Keratinocyte (primary cell): ENCODE measurements at regions not wholly inside any gene's neighbourhood (a gene's known extent, or its start where the extent isn't known, plus 50 kb on each side); places are given as distances from the start of the nearest gene placed in this dataset.

Experiments
- DNase-seq: peaks from one replicate; pipeline ENCODE4 v3.0.0-alpha.2; 2011; ENCODE audit warnings: low read depth, missing footprints, low spot score
- FAIRE-seq: peaks from 2 replicates; lab custom pipeline; 2011; peaks lifted over from hg19 to GRCh38; lab: Jason Lieb, UNC
- H2AFZ ChIP-seq: 2 replicates; pipeline ENCODE4 v1.6.0; 2012; ENCODE audit warnings: low read length, control low read depth, inconsistent platforms; ENCODE audit not compliant: control insufficient read depth
- H3K27ac ChIP-seq: 2 replicates; pipeline ENCODE4 v1.5.1; 2011; ENCODE audit warnings: low read length; ENCODE audit not compliant: control insufficient read depth, insufficient read depth
- H3K27me3 ChIP-seq: 3 replicates; pipeline ENCODE4 v1.6.0; 2011; ENCODE audit warnings: low read length; ENCODE audit not compliant: control insufficient read depth, insufficient read depth; ENCODE audit errors: extremely low read depth
- H3K36me3 ChIP-seq, 2 experiments: 2 replicates in 1 of 2; 3 replicates in 1 of 2; pipeline ENCODE4 v1.5.1; 2011; ENCODE audit warnings: low read length in 2 of 2, mild to moderate bottlenecking in 1 of 2; ENCODE audit not compliant: control insufficient read depth in 2 of 2, insufficient read depth in 2 of 2; ENCODE audit errors: extremely low read depth in 1 of 2
- H3K4me1 ChIP-seq: 3 replicates; pipeline ENCODE4 v1.5.1; 2011; ENCODE audit warnings: low read length; ENCODE audit not compliant: control insufficient read depth, insufficient read depth; ENCODE audit errors: extremely low read depth
- H3K4me2 ChIP-seq: 3 replicates; pipeline ENCODE4 v1.6.0; 2011; ENCODE audit warnings: low read depth, low read length; ENCODE audit not compliant: control insufficient read depth, insufficient read depth; ENCODE audit errors: extremely low read depth
- H3K4me3 ChIP-seq, 3 experiments: fragments of 200-600 bp in 1 of 3; sonication (generic) in 1 of 3; 2 replicates in 2 of 3; 3 replicates in 1 of 3; pipeline ENCODE4 v1.5.1; 2011 to 2016; ENCODE audit warnings: low read length in 3 of 3, mild to moderate bottlenecking in 3 of 3, control low read depth in 2 of 3, inconsistent platforms in 1 of 3, low read depth in 1 of 3, mixed read lengths in 1 of 3, mixed run types in 1 of 3, moderate library complexity in 1 of 3; ENCODE audit not compliant: control insufficient read depth in 2 of 3, insufficient read depth in 2 of 3; ENCODE audit errors: extremely low read depth in 1 of 3
- H3K79me2 ChIP-seq: 2 replicates; pipeline ENCODE4 v1.6.0; 2012; ENCODE audit warnings: low read length; ENCODE audit not compliant: control insufficient read depth, insufficient read depth
- H3K9ac ChIP-seq: 3 replicates; pipeline ENCODE4 v1.6.0; 2011; ENCODE audit warnings: low read length; ENCODE audit not compliant: control insufficient read depth, insufficient read depth; ENCODE audit errors: extremely low read depth
- H3K9me1 ChIP-seq: 3 replicates; pipeline ENCODE4 v1.6.0; 2011; ENCODE audit warnings: low read length; ENCODE audit not compliant: control insufficient read depth, insufficient read depth; ENCODE audit errors: extremely low read depth
- H3K9me3 ChIP-seq: 2 replicates; pipeline ENCODE4 v1.5.1; 2012; ENCODE audit warnings: low read depth, low read length; ENCODE audit not compliant: control insufficient read depth
- H4K20me1 ChIP-seq: 3 replicates; pipeline ENCODE4 v1.6.0; 2011; ENCODE audit warnings: low read length; ENCODE audit not compliant: control insufficient read depth, insufficient read depth; ENCODE audit errors: extremely low read depth
- CTCF ChIP-seq, 3 experiments: IDR thresholded peaks in 1 of 3; conservative IDR thresholded peaks in 1 of 3; optimal IDR thresholded peaks in 1 of 3; 2 replicates in 2 of 3; 3 replicates in 1 of 3; pipeline versions ENCODE3 to v1.5.1; 2011; ENCODE audit warnings: low read length in 3 of 3, mild to moderate bottlenecking in 3 of 3, moderate library complexity in 2 of 3, control low read depth in 1 of 3, inconsistent platforms in 1 of 3; ENCODE audit not compliant: insufficient read depth in 2 of 3; ENCODE audit errors: extremely low read depth in 1 of 3
- EZH2 ChIP-seq: IDR thresholded peaks from one replicate; pipeline ENCODE4 v1.6.1; 2012; ENCODE audit warnings: inconsistent platforms, mild to moderate bottlenecking, low read length, moderate library complexity
- dilution Hi-C: fragments of 300-500 bp; cut with MboI; formaldehyde crosslinking; loops from one replicate; pipeline ENCODE4 v1.7.0; 2020; ENCODE audit warnings: low sequenced_read_pairs; ENCODE audit not compliant: extremely low pct_ligation_motif_present

GRCh38 chr21:43348801-43349261, 78.1 kb downstream of the SIK1 start:
- dilution Hi-C loops: no loop called here
- Histone ChIP-seq H3K9me1 (no peaks in the 10 kb centered on the region), H3K9me3 (no peaks in the 10 kb centered on the region), H3K79me2 (no peaks in the 10 kb centered on the region), H2AFZ (peak overlapping the region; percentile 71), H3K27me3 (no peaks in the 10 kb centered on the region), H3K4me2 (peak overlapping the region; percentile 56), H3K27ac (peak overlapping the region; percentile 49), H4K20me1 (no peaks in the 10 kb centered on the region), H3K4me3 (no peak overlapping the region), H3K36me3 (no peaks in the 10 kb centered on the region), H3K9ac (peak overlapping the region; percentile 52), H3K4me1 (peaks cover 40% of the 10 kb centered on the region)
- DNase-seq: no peak
- no peak for TF ChIP-seq EZH2
- TF ChIP-seq CTCF (optimal IDR thresholded peaks at IDR 0.05 in 1 of 3, IDR thresholded peaks at IDR 0.05 in 1 of 3, conservative IDR thresholded peaks at IDR 0.05 in 1 of 3; ENCODE audit: extremely low read depth in 1 of 3, insufficient read depth in 2 of 3, low read length in 3 of 3): no peak
- FAIRE-seq: no peak

- Histone ChIP-seq H3K27ac (peak overlapping the region; percentile 49), H3K9ac (peak overlapping the region; percentile 52), H3K79me2 (no peaks in the 10 kb centered on the region), H3K4me3 (no peak overlapping the region), H3K4me1 (peaks cover 41% of the 10 kb centered on the region), H4K20me1 (no peaks in the 10 kb centered on the region), H3K9me3 (no peaks in the 10 kb centered on the region), H3K4me2 (peak overlapping the region; percentile 56), H2AFZ (no peak overlapping the region), H3K36me3 (no peaks in the 10 kb centered on the region), H3K9me1 (no peaks in the 10 kb centered on the region), H3K27me3 (no peaks in the 10 kb centered on the region)
- dilution Hi-C loops: no loop called here
- FAIRE-seq: no peak
- no peak for DNase-seq
- no peak for TF ChIP-seq CTCF (optimal IDR thresholded peaks at IDR 0.05 in 1 of 3, IDR thresholded peaks at IDR 0.05 in 1 of 3, conservative IDR thresholded peaks at IDR 0.05 in 1 of 3; ENCODE audit: extremely low read depth in 1 of 3, insufficient read depth in 2 of 3, low read length in 3 of 3)
These were observed 78.7 kb downstream of the SIK1 start for GRCh38 chr21:43348170-43348766.
